ENCODE measurements at regions not wholly inside any gene's neighbourhood (a gene's known extent, or its start where the extent isn't known, plus 50 kb on each side); places are given as distances from the start of the nearest gene placed in this dataset.
"Not testable (repeated sequence)": the region's sequence is repeated elsewhere in the genome, so short reads cannot be mapped to it uniquely, and the experiment has no call there.

DNA sequence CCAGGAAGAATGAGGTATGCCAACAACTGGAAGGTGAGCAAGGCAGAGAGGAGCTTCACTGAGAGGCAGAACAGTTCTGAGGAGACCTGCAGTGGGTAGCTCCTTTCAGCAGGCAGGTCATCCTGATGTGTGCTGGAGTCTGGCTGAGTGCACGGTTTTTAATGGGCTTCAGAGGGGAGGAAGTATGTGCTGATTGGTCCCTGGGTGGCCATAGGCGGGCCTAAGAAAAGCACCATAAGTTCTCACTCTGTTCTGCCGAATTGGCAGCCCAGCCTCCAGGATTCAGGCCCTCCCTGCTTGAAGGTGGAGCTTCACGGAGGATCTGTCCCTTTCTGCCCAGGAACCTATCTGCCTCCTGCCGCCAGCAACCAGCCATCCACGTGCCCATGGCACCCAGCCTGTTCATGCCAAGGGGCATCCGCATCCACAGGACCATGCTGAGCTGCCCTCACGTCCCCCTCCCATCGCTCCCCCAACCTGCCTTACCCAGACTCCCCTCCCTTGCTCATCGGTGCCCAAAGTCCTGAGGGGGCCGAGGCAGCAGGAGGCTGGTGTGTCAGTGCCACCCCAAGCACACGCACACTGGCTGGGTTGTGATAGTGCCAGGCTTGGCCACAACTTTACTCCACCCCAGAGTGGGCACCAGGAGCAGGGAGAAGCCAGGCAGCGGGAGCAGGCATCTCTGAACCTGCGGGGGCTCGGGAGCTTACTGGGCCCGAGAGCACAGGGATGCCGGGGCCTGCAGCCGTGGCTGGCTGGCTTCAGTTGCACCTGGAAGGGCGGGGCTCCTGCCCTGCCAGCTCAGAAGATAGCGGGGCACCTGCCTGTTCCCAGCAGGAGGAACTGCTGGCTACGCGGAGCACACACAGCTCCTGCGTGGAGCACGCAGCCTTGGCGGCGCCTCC lies 608.4 kb upstream of the FOXG1 start:
- Histone ChIP-seq H3K9me3 (ENCODE audit: low read depth, low read length) (peaks cover 4% of the 10 kb centered on the region), H3K79me2 (ENCODE audit: insufficient read depth, low read length) (no peaks in the 10 kb centered on the region), H3K4me3 (ENCODE audit: insufficient read depth, low read length) (no peak overlapping the region), H3K4me1 (ENCODE audit: insufficient read depth, low read length) (no peaks in the 10 kb centered on the region), H2AFZ (ENCODE audit: low read length) (no peak overlapping the region), H4K20me1 (ENCODE audit: insufficient read depth, low read length) (no peaks in the 10 kb centered on the region), H3K4me2 (ENCODE audit: insufficient read depth, low read length) (no peak overlapping the region), H3K27ac (ENCODE audit: low read depth, low read length) (no peak overlapping the region), H3K36me3 (ENCODE audit: insufficient read depth, low read length) (no peaks in the 10 kb centered on the region), H3K27me3 (ENCODE audit: insufficient read depth, low read length) (no peaks in the 10 kb centered on the region)
- peak; percentile 9 for DNase-seq (ENCODE audit: insufficient read length, low spot score, missing footprints)
- TF ChIP-seq, protein P1, sequence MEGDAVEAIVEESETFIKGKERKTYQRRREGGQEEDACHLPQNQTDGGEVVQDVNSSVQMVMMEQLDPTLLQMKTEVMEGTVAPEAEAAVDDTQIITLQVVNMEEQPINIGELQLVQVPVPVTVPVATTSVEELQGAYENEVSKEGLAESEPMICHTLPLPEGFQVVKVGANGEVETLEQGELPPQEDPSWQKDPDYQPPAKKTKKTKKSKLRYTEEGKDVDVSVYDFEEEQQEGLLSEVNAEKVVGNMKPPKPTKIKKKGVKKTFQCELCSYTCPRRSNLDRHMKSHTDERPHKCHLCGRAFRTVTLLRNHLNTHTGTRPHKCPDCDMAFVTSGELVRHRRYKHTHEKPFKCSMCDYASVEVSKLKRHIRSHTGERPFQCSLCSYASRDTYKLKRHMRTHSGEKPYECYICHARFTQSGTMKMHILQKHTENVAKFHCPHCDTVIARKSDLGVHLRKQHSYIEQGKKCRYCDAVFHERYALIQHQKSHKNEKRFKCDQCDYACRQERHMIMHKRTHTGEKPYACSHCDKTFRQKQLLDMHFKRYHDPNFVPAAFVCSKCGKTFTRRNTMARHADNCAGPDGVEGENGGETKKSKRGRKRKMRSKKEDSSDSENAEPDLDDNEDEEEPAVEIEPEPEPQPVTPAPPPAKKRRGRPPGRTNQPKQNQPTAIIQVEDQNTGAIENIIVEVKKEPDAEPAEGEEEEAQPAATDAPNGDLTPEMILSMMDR (IDR thresholded peaks at IDR 0.05; ENCODE audit: extremely low read depth, low read depth, low read length) = no peak

DNA sequence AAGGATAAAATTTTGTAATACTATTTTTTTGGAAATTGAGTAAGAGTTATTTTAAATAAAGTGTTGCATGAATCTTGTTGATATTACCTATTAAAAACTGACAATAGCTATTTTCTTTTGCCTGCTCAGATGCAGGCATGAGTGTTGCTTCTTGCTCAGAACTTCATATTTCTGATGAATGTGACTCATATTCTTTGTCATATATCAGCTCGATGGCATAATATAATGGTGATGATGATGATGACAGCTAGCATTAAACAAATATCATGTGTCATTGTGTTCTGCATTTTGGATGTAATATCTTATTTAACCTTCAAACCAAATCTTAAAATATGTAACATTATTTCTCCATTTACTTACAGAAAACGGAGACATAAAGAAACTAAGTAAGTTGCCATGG lies 605.5 kb upstream of the FOXG1 start:
- Histone ChIP-seq H3K27ac (ENCODE audit: low read depth, low read length) (no peak overlapping the region), H2AFZ (ENCODE audit: low read length) (no peak overlapping the region), H3K4me2 (ENCODE audit: insufficient read depth, low read length) (no peak overlapping the region), H3K79me2 (ENCODE audit: insufficient read depth, low read length) (no peaks in the 10 kb centered on the region), H3K4me3 (ENCODE audit: insufficient read depth, low read length) (no peak overlapping the region), H3K9me3 (ENCODE audit: low read depth, low read length) (peaks cover 4% of the 10 kb centered on the region), H3K4me1 (ENCODE audit: insufficient read depth, low read length) (no peaks in the 10 kb centered on the region), H3K36me3 (ENCODE audit: insufficient read depth, low read length) (no peaks in the 10 kb centered on the region), H3K27me3 (ENCODE audit: insufficient read depth, low read length) (no peaks in the 10 kb centered on the region), H4K20me1 (ENCODE audit: insufficient read depth, low read length) (no peaks in the 10 kb centered on the region)
- TF ChIP-seq, protein P1 (IDR thresholded peaks at IDR 0.05; ENCODE audit: extremely low read depth, low read depth, low read length) = no peak
- no peak for DNase-seq (ENCODE audit: insufficient read length, low spot score, missing footprints)

DNA sequence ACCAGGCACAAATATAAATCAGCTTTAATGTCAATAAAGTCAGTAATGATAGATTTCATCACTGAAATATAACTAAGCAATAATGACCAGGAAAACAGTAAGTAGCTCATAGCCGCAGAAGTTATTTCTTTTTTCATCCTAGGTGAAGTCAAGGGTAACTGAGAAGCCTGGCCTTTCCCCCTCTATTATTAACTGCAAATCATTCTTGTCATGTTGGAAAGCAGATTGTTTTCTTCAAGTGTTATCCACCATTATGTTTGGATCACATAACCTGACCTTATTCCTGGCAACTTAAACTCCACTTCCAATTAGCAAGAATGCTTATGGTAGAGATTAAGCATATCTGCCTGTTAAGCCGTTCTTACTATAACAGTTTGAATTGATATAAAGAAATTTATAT lies 603.4 kb upstream of the FOXG1 start:
- H4K20me1 ChIP-seq (ENCODE audit: insufficient read depth, low read length) = no peaks in the 10 kb centered on the region
- H3K36me3 ChIP-seq (ENCODE audit: insufficient read depth, low read length) = no peaks in the 10 kb centered on the region
- H3K27me3 ChIP-seq (ENCODE audit: insufficient read depth, low read length) = no peaks in the 10 kb centered on the region
- H3K4me3 ChIP-seq (ENCODE audit: insufficient read depth, low read length) = no peak overlapping the region
- H3K79me2 ChIP-seq (ENCODE audit: insufficient read depth, low read length) = no peaks in the 10 kb centered on the region
- H3K4me2 ChIP-seq (ENCODE audit: insufficient read depth, low read length) = no peak overlapping the region
- no peaks in the 10 kb centered on the region for H3K4me1 ChIP-seq (ENCODE audit: insufficient read depth, low read length)
- H3K27ac ChIP-seq (ENCODE audit: low read depth, low read length) = no peak overlapping the region
- peaks cover 2% of the 10 kb centered on the region for H3K9me3 ChIP-seq (ENCODE audit: low read depth, low read length)
- TF ChIP-seq, protein P1 (IDR thresholded peaks at IDR 0.05; ENCODE audit: extremely low read depth, low read depth, low read length) = no peak
- no peak for DNase-seq (ENCODE audit: insufficient read length, low spot score, missing footprints)
- no peak overlapping the region for H2AFZ ChIP-seq (ENCODE audit: low read length)

DNA sequence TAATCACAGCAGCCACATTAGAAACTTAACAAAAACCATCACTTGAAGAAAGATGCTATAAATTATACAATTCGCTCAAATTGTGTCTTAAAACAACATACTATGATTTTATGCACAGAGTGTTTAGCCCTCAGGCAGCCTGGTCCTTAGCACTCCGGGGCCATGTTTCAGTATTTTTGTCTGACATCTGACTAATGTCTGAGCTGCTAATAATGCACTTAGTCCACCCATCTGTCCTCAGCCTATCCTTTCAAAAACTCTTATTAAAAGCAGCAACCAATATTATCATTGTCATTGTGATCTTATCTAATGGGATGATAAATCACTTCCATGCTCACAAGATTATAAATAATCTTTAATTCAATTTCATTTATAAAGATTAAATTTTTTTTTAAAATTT lies 602.7 kb upstream of the FOXG1 start:
- Histone ChIP-seq H3K79me2 (ENCODE audit: insufficient read depth, low read length) (no peaks in the 10 kb centered on the region), H2AFZ (ENCODE audit: low read length) (no peak overlapping the region), H3K4me1 (ENCODE audit: insufficient read depth, low read length) (no peaks in the 10 kb centered on the region), H3K4me2 (ENCODE audit: insufficient read depth, low read length) (no peak overlapping the region), H3K4me3 (ENCODE audit: insufficient read depth, low read length) (no peak overlapping the region), H3K27me3 (ENCODE audit: insufficient read depth, low read length) (no peaks in the 10 kb centered on the region), H3K27ac (ENCODE audit: low read depth, low read length) (no peak overlapping the region), H3K36me3 (ENCODE audit: insufficient read depth, low read length) (no peaks in the 10 kb centered on the region), H4K20me1 (ENCODE audit: insufficient read depth, low read length) (no peaks in the 10 kb centered on the region), H3K9me3 (ENCODE audit: low read depth, low read length) (peaks cover 2% of the 10 kb centered on the region)
- DNase-seq (ENCODE audit: insufficient read length, low spot score, missing footprints) = no peak
- TF ChIP-seq, protein P1 (IDR thresholded peaks at IDR 0.05; ENCODE audit: extremely low read depth, low read depth, low read length) = no peak

DNA sequence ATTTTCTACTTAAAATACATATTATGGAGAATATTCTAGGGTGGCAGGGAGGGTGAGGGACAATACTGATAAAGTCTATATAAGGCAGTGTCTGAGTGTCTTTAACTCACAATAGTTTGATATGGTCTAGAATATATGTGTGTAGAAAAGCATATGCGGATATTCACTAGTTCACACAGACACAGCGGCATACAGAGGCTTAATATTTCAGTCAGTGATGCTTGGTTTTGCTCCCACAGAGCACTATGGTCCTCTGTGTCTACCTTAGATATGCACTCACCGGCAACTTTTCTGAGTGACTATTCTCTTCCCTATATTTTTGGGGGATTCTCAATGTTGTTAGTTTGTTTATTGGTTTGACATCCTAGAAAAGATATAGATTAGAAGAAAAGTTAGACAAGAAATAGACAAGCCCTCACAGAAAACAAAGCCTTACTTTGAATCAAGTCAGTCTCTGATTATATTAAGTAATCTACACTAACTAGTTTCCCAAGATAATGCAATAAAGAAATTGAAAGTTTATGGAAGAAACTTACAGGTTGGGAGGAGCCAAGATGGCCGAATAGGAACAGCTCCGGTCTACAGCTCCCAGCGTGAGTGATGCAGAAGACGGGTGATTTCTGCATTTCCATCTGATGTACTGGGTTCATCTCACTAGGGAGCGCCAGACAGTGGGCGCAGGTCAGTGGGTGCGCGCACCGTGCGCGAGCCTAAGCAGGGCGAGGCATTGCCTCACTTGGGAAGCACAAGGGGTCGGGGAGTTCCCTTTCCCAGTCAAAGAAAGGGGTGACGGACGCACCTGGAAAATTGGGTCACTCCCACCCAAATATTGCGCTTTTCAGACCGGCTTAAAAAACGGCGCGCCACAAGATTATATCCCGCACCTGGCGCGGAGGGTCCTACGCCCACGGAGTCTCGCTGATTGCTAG lies 578.4 kb upstream of the FOXG1 start:
- H3K9me3 ChIP-seq (ENCODE audit: low read depth, low read length); H3K4me1 ChIP-seq (ENCODE audit: insufficient read depth, low read length); H2AFZ ChIP-seq (ENCODE audit: low read length); H3K36me3 ChIP-seq (ENCODE audit: insufficient read depth, low read length); H3K4me3 ChIP-seq (ENCODE audit: insufficient read depth, low read length); H3K27me3 ChIP-seq (ENCODE audit: insufficient read depth, low read length); H4K20me1 ChIP-seq (ENCODE audit: insufficient read depth, low read length); DNase-seq (ENCODE audit: insufficient read length, low spot score, missing footprints); H3K4me2 ChIP-seq (ENCODE audit: insufficient read depth, low read length); H3K79me2 ChIP-seq (ENCODE audit: insufficient read depth, low read length); H3K27ac ChIP-seq (ENCODE audit: low read depth, low read length): not testable (repeated sequence)
